Fibroblast of the conjunctiva (primary cell): ENCODE measurements at regions not wholly inside any gene's neighbourhood (a gene's known extent, or its start where the extent isn't known, plus 50 kb on each side); places are given as distances from the start of the nearest gene placed in this dataset.

ENCODE experiments used
- DNase-seq: peaks from one replicate; pipeline ENCODE4 v3.0.0-alpha.2; 2010; ENCODE audit warnings: low read depth

DNA sequence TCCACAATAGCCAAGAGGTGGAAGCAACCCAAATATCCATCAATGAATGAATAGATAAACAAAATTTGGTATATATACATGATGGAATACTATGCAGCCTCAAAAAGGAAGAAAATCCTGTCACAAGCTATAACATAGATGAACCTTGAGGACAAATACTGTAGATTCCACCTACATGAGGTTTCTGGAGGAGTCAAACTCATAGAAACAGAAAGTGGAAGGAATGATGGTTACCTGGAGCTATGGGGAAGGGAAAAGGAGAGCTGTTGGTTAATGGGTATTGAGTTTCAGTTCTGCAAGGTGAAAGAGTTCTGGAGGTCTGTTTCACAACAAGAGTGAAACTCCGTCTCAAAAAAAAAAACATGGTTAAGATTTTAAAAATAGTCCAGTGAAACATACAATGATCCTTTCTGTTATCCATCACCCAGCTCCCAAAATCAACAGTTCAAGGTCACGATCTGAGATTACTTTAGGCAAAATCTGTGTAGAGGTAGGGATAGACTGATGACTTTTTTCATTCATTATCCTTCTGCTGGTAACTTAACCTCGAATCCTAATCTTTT is 80.8 kb upstream of the HNRNPU start:
- DNase-seq, result no peak

DNA sequence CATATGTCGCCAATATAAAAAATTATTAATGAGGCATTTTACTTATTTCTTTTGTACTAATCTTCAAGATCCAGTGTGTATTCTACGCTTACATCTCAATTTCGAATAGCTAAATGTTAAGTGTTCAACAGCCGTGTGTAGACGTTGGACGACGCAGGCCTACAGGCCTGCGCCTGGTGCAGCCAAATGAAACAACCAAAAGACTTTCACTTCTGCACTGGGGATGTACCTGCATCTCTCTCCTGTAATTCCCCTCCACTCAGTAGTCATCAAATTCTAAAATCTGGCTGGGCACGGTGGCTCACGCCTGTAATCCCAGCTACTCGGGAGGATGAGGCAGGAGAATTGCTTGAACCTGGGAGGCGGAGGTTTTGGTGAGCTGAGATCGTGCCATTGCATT is 76.8 kb upstream of the HNRNPU start:
- no peak for DNase-seq

DNA sequence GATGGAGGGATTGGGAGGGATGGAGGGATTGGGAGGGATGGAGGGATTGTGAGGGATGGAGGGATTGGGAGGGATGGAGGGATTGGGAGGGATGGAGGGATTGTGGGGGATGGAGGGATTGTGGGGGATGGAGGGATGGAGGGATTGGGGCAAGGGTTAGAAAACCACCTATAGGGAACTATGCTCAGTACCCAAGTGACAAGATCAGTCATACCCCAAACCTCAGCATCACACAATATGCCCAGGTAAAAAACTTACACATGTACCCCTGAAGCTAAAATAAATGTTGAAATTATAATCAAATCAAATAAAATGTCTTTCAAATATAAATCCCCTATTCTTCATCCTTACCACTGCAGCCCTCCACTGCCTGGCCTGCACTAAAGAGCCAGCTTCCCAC is 72.8 kb upstream of the HNRNPU start:
- DNase-seq, result no peak

- no peak for DNase-seq
Measured at GRCh38 chr1:244920911-244921761, 56.8 kb upstream of the HNRNPU start.

- no peak for DNase-seq
Measured at GRCh38 chr1:244919320-244920282, 55.3 kb upstream of the HNRNPU start.

DNA sequence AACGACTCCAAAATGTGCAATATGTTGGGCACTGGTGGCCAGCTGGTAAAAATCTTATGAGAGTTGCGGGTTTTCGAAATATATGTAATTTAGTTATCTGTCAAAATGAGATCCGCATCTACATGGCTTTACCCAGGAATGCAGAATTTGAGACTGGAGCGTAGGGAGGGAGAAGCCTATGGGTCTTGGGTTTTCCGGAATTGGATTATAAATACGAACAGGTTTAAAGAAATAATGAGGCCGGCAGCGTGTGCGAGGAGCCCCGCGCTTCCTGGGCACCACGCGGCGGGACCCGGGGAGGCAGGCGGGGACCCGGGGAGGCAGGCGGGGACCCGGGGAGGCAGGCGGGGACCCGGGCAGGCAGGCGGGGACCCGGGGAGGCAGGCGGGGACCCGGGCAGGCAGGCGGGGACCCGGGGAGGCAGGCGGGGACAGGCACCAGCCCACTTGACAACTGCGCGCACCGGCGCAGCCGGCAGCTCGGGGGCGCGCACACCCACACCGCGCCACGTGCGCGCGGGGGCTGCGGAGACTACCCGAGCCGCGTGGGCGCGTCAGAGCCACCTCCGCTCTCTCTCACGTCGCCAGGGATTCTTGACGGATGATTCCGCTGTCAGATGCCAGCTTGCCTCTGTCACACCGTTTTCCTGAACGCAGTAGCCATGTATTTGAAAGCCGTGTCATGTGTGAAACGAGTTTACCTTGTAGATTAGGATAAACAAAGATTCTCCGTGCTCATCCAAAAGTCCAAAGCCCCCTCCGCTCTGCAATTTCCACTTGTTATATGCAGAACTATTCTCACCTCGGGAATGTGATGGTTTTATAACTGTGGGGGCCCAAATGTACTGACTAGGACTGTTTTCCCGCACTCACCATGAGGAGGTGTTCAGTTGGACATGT is 54.3 kb upstream of the HNRNPU start:
- no peak for DNase-seq

GRCh38 chr1:244917073-244917670 is 52.8 kb upstream of the HNRNPU start:
- no peak for DNase-seq

DNA sequence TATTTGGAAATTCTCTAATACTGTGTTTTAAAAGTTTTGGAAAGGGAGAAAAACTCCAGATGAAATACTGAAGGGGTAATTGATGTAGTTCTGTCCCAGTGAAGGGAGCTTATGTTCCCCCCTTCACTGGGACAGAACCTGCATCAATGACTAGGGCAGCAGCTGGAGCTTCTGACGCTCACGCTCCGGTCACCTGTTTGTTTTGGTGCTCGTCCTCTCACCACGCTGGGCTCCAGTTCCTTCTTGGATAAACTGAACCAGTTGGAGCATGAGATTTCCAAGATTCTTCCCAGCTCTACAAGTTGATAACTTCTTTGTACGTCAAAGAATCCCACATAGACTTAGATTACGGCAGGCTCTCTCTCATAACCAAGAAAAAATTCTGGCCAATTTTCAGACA is 51.4 kb upstream of the HNRNPU start:
- no peak for DNase-seq

DNA sequence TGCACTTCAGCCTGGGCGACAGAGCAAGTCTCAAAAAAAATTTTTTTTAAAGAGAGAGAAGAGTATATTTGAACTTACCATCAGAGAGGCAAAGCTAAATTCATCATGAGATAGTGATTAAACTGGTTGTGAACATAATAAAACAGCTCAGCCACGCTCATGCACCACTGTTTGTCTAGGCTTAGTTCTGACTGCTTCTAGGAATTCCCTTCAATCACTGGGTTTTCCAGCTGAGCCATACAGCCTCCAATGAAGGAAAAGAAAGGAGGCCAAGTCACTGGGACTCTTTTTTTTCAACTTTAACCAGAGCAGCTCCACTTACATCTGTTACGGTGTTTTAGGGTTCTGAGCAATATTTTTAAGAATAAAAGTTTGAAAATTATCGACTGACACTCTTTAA is 50.4 kb upstream of the HNRNPU start:
- DNase-seq, result no peak
